LNCAP (cell line): ENCODE measurements at regions not wholly inside any gene's neighbourhood (a gene's known extent, or its start where the extent isn't known, plus 50 kb on each side); places are given as distances from the start of the nearest gene placed in this dataset.

Experiments
- CTCF ChIP-seq: fragments of 450-650 bp; IDR thresholded peaks from 2 replicates; pipeline ENCODE4 v1.5.1; 2017; ENCODE audit warnings: mild to moderate bottlenecking

GRCh38 chr12:84361651-84362551, 550.7 kb downstream of the SLC6A15 start:
- no peak for TF ChIP-seq CTCF

- no peak for TF ChIP-seq CTCF
Measured at GRCh38 chr12:84357314-84357713, 555.3 kb downstream of the SLC6A15 start.

GRCh38 chr12:84356224-84356623, 556.4 kb downstream of the SLC6A15 start:
- no peak for TF ChIP-seq CTCF

DNA sequence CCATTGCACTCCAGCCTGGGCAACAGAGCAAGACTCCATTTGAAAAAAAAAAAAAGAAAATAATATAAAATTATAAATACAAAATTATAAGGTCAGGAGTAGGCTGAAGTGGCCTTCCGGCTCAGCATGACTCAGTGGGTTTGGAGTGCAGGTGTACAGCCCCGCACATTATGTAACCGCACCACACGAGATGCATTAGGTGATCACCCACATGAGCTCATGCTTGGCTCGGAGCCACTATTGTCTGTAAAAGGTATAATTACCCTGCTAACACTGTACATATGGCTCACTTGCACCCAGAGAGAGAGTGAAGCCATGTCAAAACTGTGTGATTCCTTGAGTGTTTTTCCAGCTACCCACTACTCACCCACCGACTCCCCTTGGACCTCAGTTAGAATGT, 557.0 kb downstream of the SLC6A15 start:
- no peak for TF ChIP-seq CTCF

- no peak for TF ChIP-seq CTCF
Measured at GRCh38 chr12:84348582-84348981, 564.0 kb downstream of the SLC6A15 start.

DNA sequence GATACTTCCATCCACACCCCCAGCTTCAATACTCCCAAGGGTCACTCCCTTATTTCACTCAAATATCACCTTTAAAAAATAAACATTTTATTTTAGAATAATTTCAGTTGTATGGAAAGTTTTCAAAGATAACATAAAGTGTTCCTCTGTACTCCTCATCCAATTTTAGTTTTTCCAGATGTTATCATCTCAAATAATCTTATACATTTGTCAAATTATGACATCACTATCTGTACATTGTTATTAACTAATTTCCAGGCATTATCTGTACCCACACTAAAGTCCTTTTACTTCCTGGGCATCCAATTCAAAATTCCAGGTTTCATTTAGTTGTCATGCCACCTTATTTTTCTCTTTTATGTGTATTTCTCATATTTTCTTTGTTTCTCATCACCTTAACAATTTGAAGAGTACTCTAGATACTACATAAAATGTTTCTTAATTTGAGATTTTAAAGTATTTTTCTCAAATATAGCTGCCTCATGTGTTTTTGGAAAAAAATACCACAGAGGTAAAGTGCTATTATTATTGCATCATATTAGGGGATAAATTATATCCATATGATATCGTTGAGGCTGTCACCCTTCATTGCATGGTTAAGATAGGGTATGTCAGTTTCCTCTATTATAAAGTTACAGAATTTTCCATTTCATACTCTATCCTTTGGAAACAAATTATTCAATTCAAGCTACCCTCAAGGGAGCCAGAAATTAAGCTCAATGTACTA, 571.0 kb downstream of the SLC6A15 start:
- TF ChIP-seq CTCF, result no peak

GRCh38 chr12:84336231-84336630, 576.4 kb downstream of the SLC6A15 start:
- TF ChIP-seq CTCF, result no peak
